ENCODE measurements at regions not wholly inside any gene's neighbourhood (a gene's known extent, or its start where the extent isn't known, plus 50 kb on each side); places are given as distances from the start of the nearest gene placed in this dataset.

GRCh38 chr16:64532691-64533090 is 589.2 kb downstream of the CDH11 start:
- DNase-seq = no peak

GRCh38 chr16:64532117-64532516 is 589.7 kb downstream of the CDH11 start:
- no peak for DNase-seq

GRCh38 chr16:64531401-64531800 is 590.5 kb downstream of the CDH11 start:
- no peak for DNase-seq

GRCh38 chr16:64522548-64522947 is 599.3 kb downstream of the CDH11 start:
- no peak for DNase-seq

- no peak for DNase-seq
These were observed 608.0 kb downstream of the CDH11 start for GRCh38 chr16:64513871-64514270.

GRCh38 chr16:64507240-64508024 is 614.4 kb downstream of the CDH11 start:
- no peak for DNase-seq

GRCh38 chr16:64499211-64499610 is 622.7 kb downstream of the CDH11 start:
- no peak for DNase-seq

- DNase-seq = no peak
These were observed 623.5 kb downstream of the CDH11 start for GRCh38 chr16:64498363-64498762.

GRCh38 chr16:64493709-64494108 is 628.2 kb downstream of the CDH11 start:
- no peak for DNase-seq

- DNase-seq = no peak
These were observed 632.4 kb downstream of the CDH11 start for GRCh38 chr16:64489449-64489848.

GRCh38 chr16:64486561-64486960 is 635.3 kb downstream of the CDH11 start:
- no peak for DNase-seq

- DNase-seq = no peak
These were observed 640.4 kb downstream of the CDH11 start for GRCh38 chr16:64481497-64481896.

GRCh38 chr16:64478252-64478906 is 643.5 kb downstream of the CDH11 start:
- no peak for DNase-seq

- DNase-seq = no peak
These were observed 646.1 kb downstream of the CDH11 start for GRCh38 chr16:64475627-64476351.

- no peak for DNase-seq
These were observed 650.9 kb downstream of the CDH11 start for GRCh38 chr16:64470916-64471315.

- DNase-seq = no peak
These were observed 651.8 kb downstream of the CDH11 start for GRCh38 chr16:64469906-64470702.

- DNase-seq = no peak
These were observed 652.5 kb downstream of the CDH11 start for GRCh38 chr16:64469351-64469750.

GRCh38 chr16:64468515-64469090 is 653.3 kb downstream of the CDH11 start:
- DNase-seq = no peak

GRCh38 chr16:64459821-64460220 is 662.0 kb downstream of the CDH11 start:
- no peak for DNase-seq

GRCh38 chr16:64459402-64459801 is 662.5 kb downstream of the CDH11 start:
- no peak for DNase-seq

GRCh38 chr16:64455275-64455674 is 666.6 kb downstream of the CDH11 start:
- DNase-seq = no peak

- no peak for DNase-seq
These were observed 668.2 kb downstream of the CDH11 start for GRCh38 chr16:64453646-64454045.

GRCh38 chr16:64452446-64452845 is 669.4 kb downstream of the CDH11 start:
- DNase-seq = no peak
